ENCODE measurements at regions not wholly inside any gene's neighbourhood (a gene's known extent, or its start where the extent isn't known, plus 50 kb on each side); places are given as distances from the start of the nearest gene placed in this dataset.

DNA sequence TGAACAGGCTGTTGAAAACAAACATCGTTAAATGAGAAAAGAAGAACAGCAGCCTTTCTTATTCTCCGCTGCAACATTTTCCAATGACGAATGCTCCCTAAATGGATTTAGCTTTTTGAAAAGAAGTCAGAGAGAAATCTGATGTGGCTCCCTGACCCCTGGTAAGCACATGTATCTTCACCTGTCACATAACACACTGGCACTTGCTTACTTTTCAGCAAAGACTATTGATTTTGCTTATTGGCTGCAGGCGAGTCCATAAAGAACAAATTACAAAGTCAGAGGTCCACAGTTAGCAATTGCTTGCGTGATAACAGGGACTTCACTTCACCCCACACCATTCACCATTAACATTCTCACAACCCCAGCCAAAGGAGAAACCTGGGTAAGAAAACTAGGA is 362.8 kb downstream of the GPATCH2 start:
- Histone ChIP-seq H3K4me1 (ENCODE audit: control insufficient read depth, low read length) (no peaks in the 10 kb centered on the region), H3F3A (ENCODE audit: control insufficient read depth, insufficient read depth) (no peaks in the 10 kb centered on the region), H3K9me2 (replicated peaks; ENCODE audit: control insufficient read depth, low read length) (no peaks in the 10 kb centered on the region), H3K36me3 (ENCODE audit: control insufficient read depth, low read length) (no peaks in the 10 kb centered on the region), H3K79me2 (ENCODE audit: control insufficient read depth, low read length) (no peaks in the 10 kb centered on the region), H3K4me3 (ENCODE audit: low read length) (no peak overlapping the region), H3K4me2 (ENCODE audit: low read length) (no peak overlapping the region), H3K27me3 (ENCODE audit: control insufficient read depth, low read length) (no peaks in the 10 kb centered on the region), H3K9me3 (ENCODE audit: control insufficient read depth, insufficient read depth, low read length) (no peaks in the 10 kb centered on the region), H4K20me1 (ENCODE audit: control insufficient read depth, insufficient read depth, low read depth, low read length) (no peaks in the 10 kb centered on the region), H3K27ac (ENCODE audit: low read depth, low read length) (no peak overlapping the region)
- TF ChIP-seq EZH2phosphoT487 (IDR thresholded peaks at IDR 0.05; ENCODE audit: borderline replicate concordance, low read length), result no peak
- TF ChIP-seq, protein P1, sequence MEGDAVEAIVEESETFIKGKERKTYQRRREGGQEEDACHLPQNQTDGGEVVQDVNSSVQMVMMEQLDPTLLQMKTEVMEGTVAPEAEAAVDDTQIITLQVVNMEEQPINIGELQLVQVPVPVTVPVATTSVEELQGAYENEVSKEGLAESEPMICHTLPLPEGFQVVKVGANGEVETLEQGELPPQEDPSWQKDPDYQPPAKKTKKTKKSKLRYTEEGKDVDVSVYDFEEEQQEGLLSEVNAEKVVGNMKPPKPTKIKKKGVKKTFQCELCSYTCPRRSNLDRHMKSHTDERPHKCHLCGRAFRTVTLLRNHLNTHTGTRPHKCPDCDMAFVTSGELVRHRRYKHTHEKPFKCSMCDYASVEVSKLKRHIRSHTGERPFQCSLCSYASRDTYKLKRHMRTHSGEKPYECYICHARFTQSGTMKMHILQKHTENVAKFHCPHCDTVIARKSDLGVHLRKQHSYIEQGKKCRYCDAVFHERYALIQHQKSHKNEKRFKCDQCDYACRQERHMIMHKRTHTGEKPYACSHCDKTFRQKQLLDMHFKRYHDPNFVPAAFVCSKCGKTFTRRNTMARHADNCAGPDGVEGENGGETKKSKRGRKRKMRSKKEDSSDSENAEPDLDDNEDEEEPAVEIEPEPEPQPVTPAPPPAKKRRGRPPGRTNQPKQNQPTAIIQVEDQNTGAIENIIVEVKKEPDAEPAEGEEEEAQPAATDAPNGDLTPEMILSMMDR (IDR thresholded peaks at IDR 0.05; ENCODE audit: low read depth, low read length, poor library complexity, severe bottlenecking), result no peak

DNA sequence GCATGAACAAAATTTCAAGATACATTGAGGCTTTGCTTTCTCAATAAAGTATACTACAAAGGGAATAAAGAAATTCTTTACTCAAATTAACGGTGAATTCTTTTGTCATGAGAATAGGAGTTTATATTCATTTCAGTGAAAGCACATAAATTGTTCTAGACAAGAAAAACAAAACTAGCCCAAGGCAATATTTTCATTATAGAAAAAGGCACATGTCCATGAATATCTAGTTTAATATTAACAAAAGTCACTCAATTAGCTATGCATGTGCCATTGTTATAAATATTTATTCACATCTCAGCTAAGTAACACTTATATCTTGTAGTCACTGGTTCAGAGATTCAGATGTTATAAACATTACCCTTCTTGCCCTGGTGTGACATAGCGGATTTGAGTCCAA is 369.3 kb downstream of the GPATCH2 start:
- Histone ChIP-seq H3K4me2 (ENCODE audit: low read length) (no peak overlapping the region), H4K20me1 (ENCODE audit: control insufficient read depth, insufficient read depth, low read depth, low read length) (no peaks in the 10 kb centered on the region), H3F3A (ENCODE audit: control insufficient read depth, insufficient read depth) (no peaks in the 10 kb centered on the region), H3K27me3 (ENCODE audit: control insufficient read depth, low read length) (no peaks in the 10 kb centered on the region), H3K27ac (ENCODE audit: low read depth, low read length) (no peak overlapping the region), H3K79me2 (ENCODE audit: control insufficient read depth, low read length) (no peaks in the 10 kb centered on the region), H3K4me3 (ENCODE audit: low read length) (no peak overlapping the region), H3K36me3 (ENCODE audit: control insufficient read depth, low read length) (no peaks in the 10 kb centered on the region), H3K9me2 (replicated peaks; ENCODE audit: control insufficient read depth, low read length) (no peaks in the 10 kb centered on the region), H3K9me3 (ENCODE audit: control insufficient read depth, insufficient read depth, low read length) (no peaks in the 10 kb centered on the region), H3K4me1 (ENCODE audit: control insufficient read depth, low read length) (no peaks in the 10 kb centered on the region)
- no peak for TF ChIP-seq EZH2phosphoT487 (IDR thresholded peaks at IDR 0.05; ENCODE audit: borderline replicate concordance, low read length)
- TF ChIP-seq, protein P1 (IDR thresholded peaks at IDR 0.05; ENCODE audit: low read depth, low read length, poor library complexity, severe bottlenecking), result no peak

DNA sequence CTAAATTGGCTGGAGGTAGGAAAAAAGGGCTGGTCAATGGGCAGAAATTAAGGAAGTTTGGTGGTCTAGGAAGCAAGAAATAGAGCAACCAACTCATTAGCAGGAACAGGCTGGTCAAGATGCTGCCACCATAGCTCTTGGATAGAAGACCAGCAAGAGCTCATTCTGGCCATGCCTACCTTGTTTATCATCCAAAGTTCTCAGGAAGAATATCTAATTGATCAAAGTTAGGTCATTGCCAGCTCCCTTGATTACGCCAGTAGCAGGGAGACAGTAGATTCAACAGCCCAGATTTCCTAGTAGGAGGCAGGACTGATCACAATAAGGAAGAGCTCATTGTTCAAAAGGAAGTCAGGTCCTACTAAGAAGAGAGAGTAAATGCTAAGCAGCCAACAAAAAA is 370.2 kb downstream of the GPATCH2 start:
- H3K4me2 ChIP-seq (ENCODE audit: low read length), result no peak overlapping the region
- no peaks in the 10 kb centered on the region for H3K9me3 ChIP-seq (ENCODE audit: control insufficient read depth, insufficient read depth, low read length)
- no peak overlapping the region for H3K27ac ChIP-seq (ENCODE audit: low read depth, low read length)
- H3F3A ChIP-seq (ENCODE audit: control insufficient read depth, insufficient read depth), result no peaks in the 10 kb centered on the region
- no peaks in the 10 kb centered on the region for H3K4me1 ChIP-seq (ENCODE audit: control insufficient read depth, low read length)
- no peak for TF ChIP-seq EZH2phosphoT487 (IDR thresholded peaks at IDR 0.05; ENCODE audit: borderline replicate concordance, low read length)
- TF ChIP-seq, protein P1 (IDR thresholded peaks at IDR 0.05; ENCODE audit: low read depth, low read length, poor library complexity, severe bottlenecking), result no peak
- H3K36me3 ChIP-seq (ENCODE audit: control insufficient read depth, low read length), result no peaks in the 10 kb centered on the region
- no peaks in the 10 kb centered on the region for H3K27me3 ChIP-seq (ENCODE audit: control insufficient read depth, low read length)
- H4K20me1 ChIP-seq (ENCODE audit: control insufficient read depth, insufficient read depth, low read depth, low read length), result no peaks in the 10 kb centered on the region
- H3K4me3 ChIP-seq (ENCODE audit: low read length), result no peak overlapping the region
- H3K9me2 ChIP-seq (replicated peaks; ENCODE audit: control insufficient read depth, low read length), result no peaks in the 10 kb centered on the region
- no peaks in the 10 kb centered on the region for H3K79me2 ChIP-seq (ENCODE audit: control insufficient read depth, low read length)

DNA sequence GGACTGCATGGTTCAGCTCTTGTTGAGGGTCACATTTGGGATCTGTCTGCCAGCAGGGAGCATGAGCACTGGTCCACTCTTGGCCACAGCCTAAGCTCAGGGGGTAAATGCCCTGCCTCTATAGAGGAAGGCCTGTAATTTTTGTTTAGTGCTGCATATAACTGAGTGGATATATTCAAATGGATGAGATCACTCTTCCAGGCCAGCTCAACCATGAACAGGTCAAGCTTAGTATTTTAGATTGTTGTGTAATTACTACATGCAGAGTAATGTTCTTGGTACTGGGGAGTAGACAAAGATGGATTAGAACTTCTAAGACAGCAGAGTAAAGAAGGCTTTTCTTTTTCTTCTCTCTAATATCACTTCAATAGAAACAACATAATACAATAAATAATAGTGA is 376.9 kb downstream of the GPATCH2 start:
- Histone ChIP-seq H3K4me1 (ENCODE audit: control insufficient read depth, low read length) (no peaks in the 10 kb centered on the region), H3K9me2 (replicated peaks; ENCODE audit: control insufficient read depth, low read length) (no peaks in the 10 kb centered on the region), H4K20me1 (ENCODE audit: control insufficient read depth, insufficient read depth, low read depth, low read length) (no peaks in the 10 kb centered on the region), H3K9me3 (ENCODE audit: control insufficient read depth, insufficient read depth, low read length) (no peaks in the 10 kb centered on the region), H3K27me3 (ENCODE audit: control insufficient read depth, low read length) (no peaks in the 10 kb centered on the region), H3K27ac (ENCODE audit: low read depth, low read length) (no peak overlapping the region), H3K79me2 (ENCODE audit: control insufficient read depth, low read length) (no peaks in the 10 kb centered on the region), H3K4me2 (ENCODE audit: low read length) (no peak overlapping the region), H3F3A (ENCODE audit: control insufficient read depth, insufficient read depth) (no peaks in the 10 kb centered on the region), H3K4me3 (ENCODE audit: low read length) (no peak overlapping the region), H3K36me3 (ENCODE audit: control insufficient read depth, low read length) (no peaks in the 10 kb centered on the region)
- no peak for TF ChIP-seq EZH2phosphoT487 (IDR thresholded peaks at IDR 0.05; ENCODE audit: borderline replicate concordance, low read length)
- TF ChIP-seq, protein P1 (IDR thresholded peaks at IDR 0.05; ENCODE audit: low read depth, low read length, poor library complexity, severe bottlenecking), result no peak

Data from DOHH2 (cell line).